ENCODE measurements at regions not wholly inside any gene's neighbourhood (a gene's known extent, or its start where the extent isn't known, plus 50 kb on each side); places are given as distances from the start of the nearest gene placed in this dataset.

- TF ChIP-seq Cebpa-rat (IDR thresholded peaks at IDR 0.05): no peak
Measured at GRCh38 chr9:31969552-31969951, 414.9 kb upstream of the ACO1 start.

GRCh38 chr9:31983895-31984294 is 400.5 kb upstream of the ACO1 start:
- Histone ChIP-seq H3K4me1 (no peaks in the 10 kb centered on the region), H3K4me2 (no peak overlapping the region), H3K9ac (no peak overlapping the region), H3K4me3 (no peak overlapping the region), H3K27ac (no peak overlapping the region), H4K20me1 (no peaks in the 10 kb centered on the region), H3K27me3 (no peaks in the 10 kb centered on the region), H3K36me3 (no peaks in the 10 kb centered on the region), H3K9me3 (replicated peaks in 1 of 11) (peaks cover 16 to 42% (median 36%) of the 10 kb centered on the region in 11 experiments)
- no peak for TF ChIP-seq Cebpa-rat (IDR thresholded peaks at IDR 0.05)

More at GRCh38 chr9:31969552-31969951, 414.9 kb upstream of the ACO1 start:
- no peaks in the 10 kb centered on the region for H3K9me3 ChIP-seq (replicated peaks in 1 of 11)
- no peaks in the 10 kb centered on the region for H3K36me3 ChIP-seq
- no peaks in the 10 kb centered on the region for H3K4me1 ChIP-seq
- no peaks in the 10 kb centered on the region for H4K20me1 ChIP-seq
- no peak overlapping the region for H3K4me2 ChIP-seq
- no peak overlapping the region for H3K4me3 ChIP-seq
- no peak overlapping the region for H3K9ac ChIP-seq
- H3K27me3 ChIP-seq: no peaks in the 10 kb centered on the region
- no peak overlapping the region for H3K27ac ChIP-seq

- Histone ChIP-seq H3K4me1 (no peaks in the 10 kb centered on the region), H3K9me3 (replicated peaks in 1 of 11) (no peaks in the 10 kb centered on the region), H3K9ac (no peak overlapping the region), H3K4me3 (no peak overlapping the region), H3K36me3 (no peaks in the 10 kb centered on the region), H3K27me3 (no peaks in the 10 kb centered on the region), H3K27ac (no peak overlapping the region), H3K4me2 (no peak overlapping the region), H4K20me1 (no peaks in the 10 kb centered on the region)
- TF ChIP-seq Cebpa-rat (IDR thresholded peaks at IDR 0.05): no peak
Measured at GRCh38 chr9:31996331-31996730, 388.1 kb upstream of the ACO1 start.

- no peak for TF ChIP-seq Cebpa-rat (IDR thresholded peaks at IDR 0.05)
- H3K4me1 ChIP-seq: no peaks in the 10 kb centered on the region
- H3K27me3 ChIP-seq: no peaks in the 10 kb centered on the region
- no peak overlapping the region for H3K27ac ChIP-seq
- H3K9me3 ChIP-seq (replicated peaks in 1 of 11): no peaks in the 10 kb centered on the region
- no peaks in the 10 kb centered on the region for H3K36me3 ChIP-seq
- no peak overlapping the region for H3K4me2 ChIP-seq
- no peak overlapping the region for H3K9ac ChIP-seq
- no peaks in the 10 kb centered on the region for H4K20me1 ChIP-seq
- no peak overlapping the region for H3K4me3 ChIP-seq
Measured at GRCh38 chr9:32004431-32005076, 379.9 kb upstream of the ACO1 start.

GRCh38 chr9:32010322-32010721 is 374.1 kb upstream of the ACO1 start:
- H3K4me2 ChIP-seq: no peak overlapping the region
- no peak for TF ChIP-seq Cebpa-rat (IDR thresholded peaks at IDR 0.05)
- no peak overlapping the region for H3K4me3 ChIP-seq

DNA sequence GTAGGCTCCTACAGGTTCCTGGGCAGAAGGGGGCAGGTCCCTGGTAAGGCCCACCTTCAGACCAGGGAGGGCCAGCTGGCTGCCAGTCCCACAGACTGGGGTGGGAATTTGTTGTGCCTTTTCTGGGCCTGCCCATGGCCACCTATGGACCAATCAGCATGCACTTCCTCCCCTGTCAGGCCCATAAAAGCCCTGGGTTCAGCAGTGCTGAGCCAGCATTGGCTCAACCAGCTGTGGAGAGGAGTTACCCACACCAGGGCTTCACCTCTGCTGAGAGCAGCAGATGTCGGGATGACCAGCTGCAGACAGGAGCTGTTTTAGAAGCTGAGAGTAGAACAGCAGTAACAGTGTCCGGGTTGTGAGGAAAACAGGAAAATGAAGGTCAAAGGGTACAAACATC is 373.4 kb upstream of the ACO1 start:
- Histone ChIP-seq H4K20me1 (no peaks in the 10 kb centered on the region), H3K27me3 (no peaks in the 10 kb centered on the region), H3K9ac (no peak overlapping the region), H3K27ac (no peak overlapping the region), H3K4me2 (no peak overlapping the region), H3K4me1 (no peaks in the 10 kb centered on the region), H3K9me3 (replicated peaks in 1 of 11) (peaks cover 6 to 27% (median 15%) of the 10 kb centered on the region in 11 experiments; a peak in 19 of 22 replicates), H3K36me3 (no peaks in the 10 kb centered on the region), H3K4me3 (no peak overlapping the region)
- no peak for TF ChIP-seq Cebpa-rat (IDR thresholded peaks at IDR 0.05)

More at GRCh38 chr9:32010322-32010721, 374.1 kb upstream of the ACO1 start:
- Histone ChIP-seq H3K4me1 (no peaks in the 10 kb centered on the region), H3K36me3 (no peaks in the 10 kb centered on the region), H3K27me3 (no peaks in the 10 kb centered on the region), H4K20me1 (no peaks in the 10 kb centered on the region), H3K9me3 (replicated peaks in 1 of 11) (peaks cover 0 to 19% (median 10%) of the 10 kb centered on the region in 11 experiments; a peak in 14 of 22 replicates), H3K27ac (no peak overlapping the region), H3K9ac (no peak overlapping the region)

- H3K27ac ChIP-seq: no peak overlapping the region
- no peaks in the 10 kb centered on the region for H3K36me3 ChIP-seq
- H3K9me3 ChIP-seq (replicated peaks in 1 of 11): peaks cover 7 to 25% (median 15%) of the 10 kb centered on the region in 11 experiments; a peak in 20 of 22 replicates
- H3K4me2 ChIP-seq: no peak overlapping the region
- no peak overlapping the region for H3K4me3 ChIP-seq
- no peaks in the 10 kb centered on the region for H3K27me3 ChIP-seq
- no peak for TF ChIP-seq Cebpa-rat (IDR thresholded peaks at IDR 0.05)
- no peaks in the 10 kb centered on the region for H3K4me1 ChIP-seq
- no peaks in the 10 kb centered on the region for H4K20me1 ChIP-seq
- H3K9ac ChIP-seq: no peak overlapping the region
Measured at GRCh38 chr9:32015795-32016194, 368.6 kb upstream of the ACO1 start.

DNA sequence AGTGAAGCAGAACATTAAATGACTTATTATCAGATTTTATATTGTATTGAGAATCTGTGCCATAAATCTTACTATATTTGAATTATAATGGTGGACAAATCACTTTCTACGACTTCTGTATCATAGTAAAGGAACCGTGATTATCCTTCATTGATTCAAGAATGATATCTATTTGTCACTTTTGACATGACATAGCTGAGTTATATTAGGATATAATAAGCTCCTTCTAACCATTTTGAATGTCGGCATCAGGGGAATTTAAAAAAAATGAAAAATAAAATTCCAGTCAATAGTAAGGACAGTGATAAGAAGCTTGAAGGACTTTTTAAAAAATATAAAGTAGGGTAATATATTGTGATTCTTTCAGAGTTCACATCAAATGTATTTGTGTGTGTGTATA is 338.9 kb upstream of the ACO1 start:
- H4K20me1 ChIP-seq: no peaks in the 10 kb centered on the region
- no peaks in the 10 kb centered on the region for H3K27me3 ChIP-seq
- no peak overlapping the region for H3K27ac ChIP-seq
- H3K36me3 ChIP-seq: no peaks in the 10 kb centered on the region
- H3K9me3 ChIP-seq (replicated peaks in 1 of 11): no peaks in the 10 kb centered on the region
- no peak overlapping the region for H3K4me3 ChIP-seq
- no peak overlapping the region for H3K4me2 ChIP-seq
- H3K4me1 ChIP-seq: peaks cover 0 to 7% (median 0%) of the 10 kb centered on the region in 10 experiments; a peak in 5 of 20 replicates
- no peak overlapping the region for H3K9ac ChIP-seq
- TF ChIP-seq Cebpa-rat (IDR thresholded peaks at IDR 0.05): no peak

- no peaks in the 10 kb centered on the region for H3K9me3 ChIP-seq (replicated peaks in 1 of 11)
- no peak for TF ChIP-seq Cebpa-rat (IDR thresholded peaks at IDR 0.05)
Measured at GRCh38 chr9:32067261-32067660, 317.2 kb upstream of the ACO1 start.

GRCh38 chr9:32069169-32069813 is 315.2 kb upstream of the ACO1 start:
- Histone ChIP-seq H3K36me3 (no peaks in the 10 kb centered on the region), H3K9me3 (replicated peaks in 1 of 11) (no peaks in the 10 kb centered on the region), H3K9ac (no peak overlapping the region), H3K4me2 (no peak overlapping the region), H3K4me3 (no peak overlapping the region), H3K4me1 (no peaks in the 10 kb centered on the region), H3K27me3 (no peaks in the 10 kb centered on the region), H3K27ac (no peak overlapping the region), H4K20me1 (no peaks in the 10 kb centered on the region)
- no peak for TF ChIP-seq Cebpa-rat (IDR thresholded peaks at IDR 0.05)

More at GRCh38 chr9:32067261-32067660, 317.2 kb upstream of the ACO1 start:
- H3K9ac ChIP-seq: no peak overlapping the region
- no peak overlapping the region for H3K27ac ChIP-seq
- no peaks in the 10 kb centered on the region for H3K27me3 ChIP-seq
- no peaks in the 10 kb centered on the region for H3K4me1 ChIP-seq
- no peaks in the 10 kb centered on the region for H3K36me3 ChIP-seq
- H4K20me1 ChIP-seq: no peaks in the 10 kb centered on the region
- no peak overlapping the region for H3K4me2 ChIP-seq
- H3K4me3 ChIP-seq: no peak overlapping the region
